D721Med (cell line): ENCODE measurements at regions not wholly inside any gene's neighbourhood (a gene's known extent, or its start where the extent isn't known, plus 50 kb on each side); places are given as distances from the start of the nearest gene placed in this dataset.

ENCODE experiments used
- DNase-seq: peaks from one replicate; pipeline ENCODE4 v3.0.0; 2011; ENCODE audit warnings: low spot score; ENCODE audit not compliant: insufficient read length
- FAIRE-seq: peaks from 2 replicates; lab custom pipeline; 2011; peaks lifted over from hg19 to GRCh38; lab: Jason Lieb, UNC
- TF ChIP-seq, protein P1 (sequence below): IDR thresholded peaks from 2 replicates; pipeline ENCODE4 v1.5.1; 2012; ENCODE audit warnings: mild to moderate bottlenecking, control low read depth; ENCODE audit not compliant: insufficient read depth; ENCODE audit errors: missing control alignments

DNA sequence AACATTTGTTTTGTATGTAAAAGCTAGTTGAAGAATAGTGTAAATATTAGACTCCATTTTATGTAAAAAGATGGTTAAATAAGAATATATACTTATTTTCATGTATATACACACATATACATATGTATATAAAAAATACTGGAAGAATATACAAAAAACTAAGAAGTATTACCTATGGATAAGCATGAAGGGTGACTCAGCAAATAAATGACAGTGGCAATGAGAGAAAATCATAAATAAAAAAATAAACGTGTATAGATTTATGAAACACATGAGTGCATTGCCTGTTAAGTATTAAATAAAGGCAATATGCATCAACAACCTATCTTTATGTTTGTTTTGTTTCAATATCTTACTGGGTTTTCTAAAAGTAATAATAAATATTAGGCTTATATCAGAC is 435.3 kb downstream of the CYLC2 start:
- TF ChIP-seq, protein P1, sequence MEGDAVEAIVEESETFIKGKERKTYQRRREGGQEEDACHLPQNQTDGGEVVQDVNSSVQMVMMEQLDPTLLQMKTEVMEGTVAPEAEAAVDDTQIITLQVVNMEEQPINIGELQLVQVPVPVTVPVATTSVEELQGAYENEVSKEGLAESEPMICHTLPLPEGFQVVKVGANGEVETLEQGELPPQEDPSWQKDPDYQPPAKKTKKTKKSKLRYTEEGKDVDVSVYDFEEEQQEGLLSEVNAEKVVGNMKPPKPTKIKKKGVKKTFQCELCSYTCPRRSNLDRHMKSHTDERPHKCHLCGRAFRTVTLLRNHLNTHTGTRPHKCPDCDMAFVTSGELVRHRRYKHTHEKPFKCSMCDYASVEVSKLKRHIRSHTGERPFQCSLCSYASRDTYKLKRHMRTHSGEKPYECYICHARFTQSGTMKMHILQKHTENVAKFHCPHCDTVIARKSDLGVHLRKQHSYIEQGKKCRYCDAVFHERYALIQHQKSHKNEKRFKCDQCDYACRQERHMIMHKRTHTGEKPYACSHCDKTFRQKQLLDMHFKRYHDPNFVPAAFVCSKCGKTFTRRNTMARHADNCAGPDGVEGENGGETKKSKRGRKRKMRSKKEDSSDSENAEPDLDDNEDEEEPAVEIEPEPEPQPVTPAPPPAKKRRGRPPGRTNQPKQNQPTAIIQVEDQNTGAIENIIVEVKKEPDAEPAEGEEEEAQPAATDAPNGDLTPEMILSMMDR = no peak
- FAIRE-seq (no peak), DNase-seq (no peak)

DNA sequence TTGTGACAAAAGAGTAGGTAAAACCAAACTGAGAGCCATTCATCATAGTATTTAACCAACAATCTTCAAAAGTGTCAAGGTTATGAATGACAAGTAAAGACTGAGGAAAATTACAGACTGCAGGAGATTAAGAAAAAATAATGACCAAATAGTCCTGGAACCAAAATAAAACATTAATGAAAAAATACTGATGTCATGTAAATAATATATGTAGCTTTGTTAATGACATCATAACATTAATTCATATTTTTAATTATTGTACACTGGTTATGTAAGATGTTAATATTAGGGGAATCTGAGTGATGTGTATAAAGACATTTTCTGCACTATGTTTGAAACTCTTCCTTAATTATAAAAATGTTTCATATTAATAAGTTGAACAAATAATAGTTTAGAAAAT is 436.7 kb downstream of the CYLC2 start:
- TF ChIP-seq, protein P1 = no peak
- FAIRE-seq (no peak), DNase-seq (no peak)

DNA sequence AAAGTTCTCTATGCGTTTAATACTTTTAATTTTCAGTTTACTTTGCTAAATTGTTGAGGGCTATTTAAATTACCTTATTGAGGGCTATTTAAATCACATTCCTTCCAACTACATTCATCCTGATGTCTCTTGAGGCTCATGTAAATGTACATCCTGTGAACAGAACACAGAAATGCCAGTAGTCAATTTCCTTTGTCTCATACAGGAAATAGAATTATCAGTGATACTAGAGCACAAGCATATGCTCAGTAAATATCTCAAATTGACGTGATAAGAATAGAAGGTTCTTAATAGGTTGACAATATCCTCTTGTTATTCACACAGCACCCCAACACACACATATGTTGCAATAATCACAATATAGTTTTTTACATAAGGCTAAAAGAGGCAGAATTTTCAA is 449.0 kb downstream of the CYLC2 start:
- TF ChIP-seq, protein P1 = no peak
- DNase-seq (no peak), FAIRE-seq (no peak)

DNA sequence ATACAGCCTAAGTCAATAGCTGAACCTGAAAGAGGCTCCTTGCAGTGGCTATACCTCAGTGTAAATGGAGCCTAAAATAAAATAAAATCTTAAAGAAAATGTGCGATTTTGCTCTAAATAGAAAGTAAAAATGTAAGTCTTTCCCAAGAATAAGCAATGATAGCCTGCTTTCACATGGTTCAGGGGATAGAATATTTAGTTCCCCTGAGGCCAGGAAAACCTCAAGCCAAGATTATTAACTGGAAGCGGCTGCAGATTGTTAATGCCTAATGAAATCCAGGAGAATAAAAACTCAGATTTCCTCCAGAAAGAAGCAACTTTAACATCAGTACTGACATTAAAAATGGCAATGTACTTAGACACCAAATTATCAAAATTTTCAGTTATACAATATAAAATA is 463.7 kb downstream of the CYLC2 start:
- FAIRE-seq = no peak
- no peak for DNase-seq

DNA sequence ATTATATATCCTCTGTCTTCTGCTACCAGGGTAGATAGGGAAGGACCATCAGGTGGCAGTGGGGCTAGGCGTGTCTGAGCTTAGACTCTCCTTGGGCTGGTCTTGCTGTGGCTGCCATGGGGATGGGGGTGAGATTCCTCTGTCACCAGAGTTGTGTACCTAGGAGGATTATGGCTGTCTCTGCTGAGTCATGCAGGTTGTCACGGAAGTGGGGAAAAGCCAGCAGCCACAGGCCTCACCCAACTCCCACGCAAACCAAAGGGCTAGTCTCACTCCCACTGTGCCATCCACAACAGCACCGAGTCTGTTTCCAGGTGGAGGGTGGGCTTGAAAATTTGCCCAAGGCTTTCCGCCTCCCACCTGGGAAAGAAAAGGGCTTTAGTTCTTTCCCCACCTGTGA is 476.1 kb downstream of the CYLC2 start:
- DNase-seq (no peak), FAIRE-seq (no peak)
- TF ChIP-seq, protein P1 = no peak

More for the DNA sequence above, 463.7 kb downstream of the CYLC2 start:
- TF ChIP-seq, protein P1 = no peak

DNA sequence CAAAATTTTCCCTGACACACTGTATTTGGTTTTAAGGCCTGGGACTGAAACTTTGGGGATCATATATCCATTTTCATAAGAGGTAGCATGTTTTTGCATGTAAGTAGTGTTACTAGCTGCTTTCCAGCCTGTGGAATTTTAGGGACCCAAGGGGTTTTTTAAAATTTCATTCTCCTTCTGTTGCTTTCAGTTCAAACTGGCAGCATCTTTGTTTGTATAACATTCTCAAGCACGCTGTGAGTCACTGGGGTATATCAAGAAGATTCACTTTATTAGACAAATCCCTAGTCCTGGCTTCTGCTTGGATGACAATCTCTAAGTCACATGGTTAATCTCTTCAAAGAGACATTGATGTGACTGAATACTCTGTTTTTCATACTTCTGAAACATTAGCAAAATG is 479.0 kb downstream of the CYLC2 start:
- TF ChIP-seq, protein P1 = no peak
- no peak for DNase-seq
- FAIRE-seq = no peak

DNA sequence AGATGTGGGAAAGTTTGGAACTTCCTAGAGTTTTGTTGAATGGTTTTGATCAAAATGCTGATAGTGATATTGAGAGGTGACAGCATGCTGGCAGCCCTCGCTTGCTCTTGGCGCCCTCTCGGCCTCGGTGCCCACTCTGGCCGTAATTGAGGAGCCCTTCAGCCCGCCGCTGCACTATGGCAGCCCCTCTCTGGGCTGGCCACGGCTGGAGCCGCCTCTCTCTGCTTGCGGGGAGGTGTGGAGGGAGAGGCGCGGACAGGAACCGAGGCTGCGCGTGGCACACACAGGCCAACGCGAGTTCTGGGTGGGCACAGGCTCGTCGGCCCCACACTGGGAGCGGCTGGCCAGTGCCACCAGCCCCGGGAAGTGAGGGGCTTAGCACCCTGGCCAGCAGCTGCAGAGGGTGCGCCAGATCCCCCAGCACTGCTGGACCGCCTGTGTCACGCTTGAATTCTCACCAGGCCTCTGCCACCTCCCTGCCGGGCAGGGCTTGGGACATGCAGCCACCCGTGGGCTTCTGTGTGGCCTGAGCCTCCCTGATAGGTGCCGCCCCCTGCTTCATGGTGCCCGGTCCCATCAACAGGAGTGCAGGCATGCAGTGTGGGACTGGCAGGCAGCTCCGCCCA is 488.5 kb downstream of the CYLC2 start:
- TF ChIP-seq, protein P1 = no peak
- FAIRE-seq = no peak
- DNase-seq = no peak
